ENCODE measurements at regions not wholly inside any gene's neighbourhood (a gene's known extent, or its start where the extent isn't known, plus 50 kb on each side); places are given as distances from the start of the nearest gene placed in this dataset.

- peak; percentile 33 for DNase-seq (ENCODE audit: low read depth)
Measured at GRCh38 chr2:12024197-12024907, 277.9 kb downstream of the LPIN1 start.

GRCh38 chr2:12027136-12027535 lies 280.7 kb downstream of the LPIN1 start:
- no peak for DNase-seq (ENCODE audit: low read depth)

DNA sequence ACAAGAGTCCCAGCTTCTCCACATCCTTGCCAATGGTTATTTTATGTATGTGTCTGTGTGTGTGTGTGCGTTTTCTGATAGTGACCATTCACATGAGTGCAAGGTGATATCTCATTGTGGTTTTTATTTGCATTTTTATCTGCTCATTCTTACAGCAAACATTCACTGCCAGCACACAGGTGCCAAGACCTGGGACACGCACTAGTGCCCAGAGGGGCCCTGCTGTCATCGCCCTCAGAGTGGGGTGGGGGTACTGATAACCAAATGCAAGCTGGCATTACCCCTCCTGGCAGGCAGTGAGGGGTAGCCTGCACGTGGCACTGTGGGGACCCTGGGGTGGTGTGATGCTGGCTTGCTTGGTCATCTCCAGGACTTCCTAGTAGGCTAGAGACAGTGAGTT lies 285.4 kb downstream of the LPIN1 start:
- DNase-seq (ENCODE audit: low read depth): no peak

DNA sequence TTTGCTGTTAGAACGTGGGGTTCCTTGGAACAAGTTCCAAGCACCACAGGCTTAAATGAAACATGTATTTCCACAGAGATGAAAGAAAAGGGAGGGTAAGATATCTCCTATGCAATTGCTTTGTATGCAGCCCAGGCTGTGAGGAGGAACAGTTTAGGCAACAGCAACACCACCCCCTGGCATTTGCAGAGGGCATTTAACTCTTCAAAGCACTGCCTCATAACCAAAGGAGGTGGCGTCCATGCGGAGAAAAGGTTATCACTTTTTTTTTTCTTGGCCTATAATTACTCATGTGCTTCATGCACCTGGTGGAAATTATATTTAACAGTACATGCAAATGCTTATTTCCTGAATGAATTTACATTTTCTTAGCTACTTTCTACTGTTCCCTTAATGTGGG lies 286.0 kb downstream of the LPIN1 start:
- DNase-seq (ENCODE audit: low read depth): no peak

DNA sequence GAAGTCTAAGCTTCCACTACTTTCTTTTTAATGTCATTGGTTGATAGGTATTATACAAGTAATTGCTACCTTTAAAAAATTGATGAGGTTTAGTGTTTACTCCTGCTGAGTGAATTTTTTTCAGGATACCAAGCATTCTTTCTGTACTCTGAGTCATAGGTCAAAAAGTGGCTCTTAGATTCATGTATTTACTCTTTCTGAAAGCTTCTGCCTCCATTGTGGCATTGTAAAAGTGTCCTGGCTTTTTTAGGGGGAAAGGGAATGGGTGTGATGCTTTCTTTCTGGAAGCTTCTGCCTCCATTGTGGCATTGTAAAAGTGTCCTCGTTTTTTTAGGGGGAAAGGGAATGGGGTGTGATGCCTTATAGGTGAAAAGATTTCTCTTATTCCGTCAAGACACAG lies 286.5 kb downstream of the LPIN1 start:
- no peak for DNase-seq (ENCODE audit: low read depth)

GRCh38 chr2:12033494-12033893 lies 287.1 kb downstream of the LPIN1 start:
- DNase-seq (ENCODE audit: low read depth): no peak

- DNase-seq (ENCODE audit: low read depth): no peak
Measured at GRCh38 chr2:12034382-12034781, 287.9 kb downstream of the LPIN1 start.

GRCh38 chr2:12035029-12035720 lies 288.7 kb downstream of the LPIN1 start:
- DNase-seq (ENCODE audit: low read depth): no peak

DNA sequence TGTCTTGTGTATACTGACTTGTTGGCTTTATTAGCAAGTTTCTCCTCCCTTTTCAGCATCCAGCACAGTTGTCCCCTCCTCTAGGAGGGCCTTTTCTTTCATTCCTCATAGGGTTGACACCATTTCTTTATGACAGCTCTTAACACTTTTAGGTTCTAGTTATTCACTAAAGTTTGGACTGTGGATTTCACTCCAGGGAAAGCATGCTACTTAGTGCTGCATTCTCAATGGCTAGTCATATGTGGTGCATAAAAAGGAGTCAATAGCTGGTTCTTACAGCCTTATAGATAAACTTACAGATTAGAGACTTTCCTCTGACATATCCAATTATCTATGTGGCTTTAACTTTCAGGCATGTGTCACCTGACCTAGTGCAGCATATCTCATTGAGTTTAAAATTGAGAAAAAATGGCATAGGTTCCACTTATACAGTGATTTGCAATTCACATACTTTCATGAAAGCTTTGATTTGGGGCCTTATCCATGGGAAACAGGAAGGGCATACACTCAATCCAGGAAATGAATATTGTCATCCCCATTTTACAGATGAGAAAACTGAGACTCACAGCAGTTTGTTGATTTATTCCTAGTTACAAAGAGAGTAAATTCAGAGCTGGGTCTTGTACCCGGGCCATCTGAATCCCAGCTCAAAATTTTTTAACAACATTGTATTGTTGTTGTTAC lies 289.7 kb downstream of the LPIN1 start:
- DNase-seq (ENCODE audit: low read depth): no peak

DNA sequence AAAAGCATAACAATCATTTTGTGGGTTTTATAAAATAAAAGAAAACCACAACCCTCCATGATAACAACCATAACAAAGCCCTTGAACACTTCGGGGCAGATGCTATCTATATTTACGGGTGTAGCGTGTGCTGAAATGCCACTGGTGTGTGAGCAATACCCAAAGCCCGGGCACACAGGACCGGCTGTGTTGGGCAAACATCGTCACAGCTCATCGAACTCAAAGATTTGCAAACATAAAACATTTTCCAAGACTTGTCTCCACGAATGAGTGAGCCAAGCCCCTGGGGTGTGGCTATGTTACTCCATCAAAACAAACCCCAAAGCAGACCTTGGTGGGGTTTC lies 290.2 kb downstream of the LPIN1 start:
- DNase-seq (ENCODE audit: low read depth): no peak

DNA sequence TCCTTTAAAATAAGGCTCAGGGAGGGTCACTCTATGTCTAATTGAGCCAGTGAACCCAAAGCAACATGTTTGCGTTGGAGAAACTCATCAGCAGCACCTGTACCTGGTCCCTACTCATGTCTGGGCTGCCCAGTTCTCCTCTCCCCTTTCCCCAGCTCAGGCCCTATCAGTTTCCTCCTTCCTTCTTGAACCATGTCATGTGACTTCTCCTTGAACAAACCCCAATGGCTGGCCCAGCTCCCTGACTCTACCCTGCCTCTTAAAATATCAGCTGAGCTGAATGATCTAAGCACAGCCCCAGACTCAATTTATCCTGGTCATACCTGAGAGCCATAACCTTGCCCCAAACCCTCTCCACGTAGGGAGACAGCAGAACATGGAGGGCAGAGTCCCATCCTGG lies 290.9 kb downstream of the LPIN1 start:
- no peak for DNase-seq (ENCODE audit: low read depth)

- no peak for DNase-seq (ENCODE audit: low read depth)
Measured at GRCh38 chr2:12041236-12041635, 294.8 kb downstream of the LPIN1 start.

DNA sequence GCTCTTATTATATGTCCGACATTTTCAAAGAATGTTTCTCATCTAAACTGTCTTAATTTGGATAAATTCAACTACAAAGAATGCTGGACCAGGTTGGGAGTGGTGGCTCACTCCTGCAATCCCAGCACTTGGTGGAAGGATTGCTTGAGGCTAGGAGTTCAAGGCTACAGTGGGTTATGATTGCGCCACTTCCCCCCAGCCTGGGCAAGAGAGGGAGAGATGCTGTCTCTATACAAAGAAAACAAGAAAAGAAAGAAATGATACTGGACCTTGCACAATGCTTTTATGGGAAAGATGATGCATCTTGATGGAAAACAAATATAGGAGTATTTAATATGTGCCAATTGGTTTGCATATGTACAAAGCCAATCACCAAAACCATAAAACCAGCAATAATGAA lies 296.7 kb downstream of the LPIN1 start:
- DNase-seq (ENCODE audit: low read depth): no peak

GRCh38 chr2:12044857-12045256 lies 298.4 kb downstream of the LPIN1 start:
- DNase-seq (ENCODE audit: low read depth): no peak

DNA sequence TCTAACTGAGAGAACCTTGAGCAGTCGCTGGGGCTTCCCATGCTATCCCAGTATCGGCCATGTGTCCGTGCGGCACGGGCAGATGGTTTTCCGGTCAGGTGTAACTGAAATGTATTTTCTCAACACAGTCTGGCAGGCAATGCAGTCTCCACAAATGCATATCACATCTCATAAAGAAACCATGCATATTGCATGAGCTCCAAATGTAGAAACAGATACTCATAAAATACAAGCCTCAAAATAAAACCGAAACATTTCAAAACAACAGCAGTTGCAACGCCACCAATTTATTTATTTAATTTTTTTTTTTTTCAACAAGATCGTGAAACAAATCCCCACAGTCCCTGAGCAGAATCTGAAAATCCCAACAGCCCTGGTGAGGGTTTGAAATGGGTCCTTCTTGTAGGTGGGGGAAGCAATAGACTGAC lies 299.4 kb downstream of the LPIN1 start:
- no peak for DNase-seq (ENCODE audit: low read depth)

DNA sequence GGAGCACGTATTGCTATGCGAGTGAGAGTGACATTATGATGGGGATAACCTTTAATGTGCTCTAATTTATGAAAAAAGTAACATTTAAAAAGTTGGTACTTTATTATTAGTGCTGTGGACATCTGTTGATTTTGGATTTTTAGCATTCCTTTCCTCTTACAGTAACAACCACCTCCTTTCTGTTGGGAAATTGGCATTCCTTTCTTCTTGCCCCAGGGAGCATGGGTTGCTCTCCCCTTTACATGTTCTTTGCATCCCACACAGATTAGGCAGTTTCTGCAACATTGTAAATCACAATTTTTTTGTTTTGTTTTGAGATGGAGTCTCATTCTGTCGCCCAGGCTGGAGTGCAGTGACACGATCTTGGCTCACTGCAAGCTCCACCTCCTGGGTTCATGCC lies 300.2 kb downstream of the LPIN1 start:
- no peak for DNase-seq (ENCODE audit: low read depth)

DNA sequence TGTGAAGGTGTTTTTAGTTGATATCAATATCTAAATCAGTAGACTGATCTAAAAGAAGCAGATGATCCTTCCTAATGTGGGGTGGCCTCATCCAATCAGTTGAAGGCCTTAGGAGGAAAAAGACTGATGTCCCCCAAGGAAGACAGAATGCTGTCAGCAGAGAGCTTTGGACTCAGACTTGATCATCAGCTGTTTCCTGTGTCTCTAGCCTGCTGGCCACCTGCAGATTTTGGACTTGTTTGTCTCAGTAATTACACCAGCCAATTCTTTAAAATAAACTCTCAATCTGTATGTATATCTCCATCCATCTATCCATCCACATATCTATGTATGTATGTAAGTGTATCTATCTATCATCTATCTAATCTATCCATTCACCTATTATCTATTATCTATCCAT lies 301.3 kb downstream of the LPIN1 start:
- DNase-seq (ENCODE audit: low read depth): no peak

- DNase-seq (ENCODE audit: low read depth): no peak
Measured at GRCh38 chr2:12048550-12048949, 302.1 kb downstream of the LPIN1 start.

DNA sequence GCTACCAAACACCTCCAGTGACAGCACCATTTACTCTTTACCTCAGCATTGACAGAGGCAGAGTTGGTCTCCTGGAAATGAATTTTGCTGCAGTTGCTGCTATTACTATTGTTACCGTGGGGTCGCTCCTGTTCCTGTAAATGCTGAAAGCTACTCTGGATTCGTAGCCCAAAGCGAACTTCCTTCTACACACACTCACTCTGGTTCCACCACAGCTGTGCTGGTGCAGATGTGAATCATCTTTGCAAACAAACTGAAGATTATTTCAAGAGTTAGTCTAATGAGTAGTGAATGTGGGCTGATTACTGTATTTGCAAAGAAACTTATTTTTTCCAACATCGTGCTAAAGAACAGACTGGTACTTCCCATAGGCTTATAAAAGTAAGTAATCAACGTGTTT lies 304.0 kb downstream of the LPIN1 start:
- peak; percentile 58 for DNase-seq (ENCODE audit: low read depth)

DNA sequence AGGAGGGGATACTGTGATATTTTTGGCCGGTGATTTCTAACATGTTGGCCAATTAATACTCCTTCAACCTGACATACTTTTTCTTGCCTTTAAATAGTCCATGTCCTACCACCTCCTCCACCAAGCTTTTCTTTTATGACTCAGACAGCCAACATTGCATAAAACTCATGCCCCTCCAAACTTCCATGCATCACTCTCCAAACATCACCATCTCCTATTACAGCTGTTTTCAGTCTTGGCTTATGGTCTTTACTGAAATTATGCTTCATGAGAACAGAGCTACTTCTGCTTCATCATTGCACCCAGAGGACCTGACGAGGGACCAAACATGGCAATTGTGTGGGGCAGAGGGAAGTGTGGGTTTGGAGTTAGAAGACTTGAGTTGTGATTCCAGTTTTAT lies 305.4 kb downstream of the LPIN1 start:
- DNase-seq (ENCODE audit: low read depth): peak; percentile 88

DNA sequence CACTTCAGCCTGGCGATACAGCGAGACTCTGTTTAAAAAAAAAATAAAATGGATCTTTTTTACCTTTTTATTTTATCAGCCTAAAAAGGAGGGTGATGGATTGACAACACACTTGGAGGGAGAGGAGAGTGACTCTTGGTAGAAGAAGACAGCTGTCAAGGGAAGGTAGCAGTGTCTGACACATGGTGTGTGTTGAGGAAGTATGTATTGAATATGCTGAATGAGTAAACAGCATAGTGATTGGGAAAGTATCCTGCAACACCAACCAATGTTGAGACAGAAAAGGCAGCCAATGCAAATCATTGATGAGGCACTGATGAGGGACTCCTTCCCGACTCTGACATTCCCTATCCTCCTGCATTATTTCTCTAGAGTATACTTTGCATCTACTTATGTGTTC lies 306.4 kb downstream of the LPIN1 start:
- DNase-seq (ENCODE audit: low read depth): no peak

GRCh38 chr2:12054956-12055618 lies 308.7 kb downstream of the LPIN1 start:
- DNase-seq (ENCODE audit: low read depth): no peak
